GM23338 (cell line): ENCODE measurements at regions not wholly inside any gene's neighbourhood (a gene's known extent, or its start where the extent isn't known, plus 50 kb on each side); places are given as distances from the start of the nearest gene placed in this dataset.

Experiments
- CTCF ChIP-seq, 2 experiments: fragments of 200-600 bp in 1 of 2; sonication (generic) in 1 of 2; conservative IDR thresholded peaks; 2 replicates each; pipeline versions ENCODE4 v1.5.1 to v1.6.1; 2016 to 2017; ENCODE audit warnings: antibody characterized with exemption in 2 of 2, low read depth in 2 of 2, mild to moderate bottlenecking in 2 of 2, moderate library complexity in 1 of 2
- EZH2 ChIP-seq: fragments of 200-600 bp; sonication (generic); IDR thresholded peaks from one replicate; pipeline ENCODE4 v1.8.0; 2017; ENCODE audit warnings: antibody characterized with exemption, mild to moderate bottlenecking, low read depth; ENCODE audit not compliant: unreplicated experiment
- JUNB ChIP-seq: IDR thresholded peaks from one replicate; pipeline ENCODE4 v1.6.1; 2016; ENCODE audit warnings: antibody characterized with exemption; ENCODE audit not compliant: unreplicated experiment
- POLR2AphosphoS5 ChIP-seq: IDR thresholded peaks from 2 replicates; pipeline ENCODE4 v1.6.1; 2016; ENCODE audit warnings: antibody characterized with exemption, low read depth
- REST ChIP-seq: IDR thresholded peaks from one replicate; pipeline ENCODE4 v1.6.1; 2018; ENCODE audit warnings: antibody characterized with exemption; ENCODE audit not compliant: unreplicated experiment
- ZNF462 ChIP-seq: fragments of 250-450 bp; sonication (Bioruptor Pico); IDR thresholded peaks from 2 replicates; pipeline ENCODE4 v1.5.0; 2020; ENCODE audit warnings: mild to moderate bottlenecking, moderate library complexity

GRCh38 chr2:123051136-123051535 is 974.0 kb upstream of the CNTNAP5 start (continued):
- TF ChIP-seq ZNF462 (CRISPR knock-in tag) (no peak), POLR2AphosphoS5 (no peak), JUNB (no peak), REST (no peak), CTCF (conservative IDR thresholded peaks at IDR 0.05; ENCODE audit: low read depth in 2 of 2) (no peak), EZH2 (no peak)
